GM12873 (cell line): ENCODE measurements at regions not wholly inside any gene's neighbourhood (a gene's known extent, or its start where the extent isn't known, plus 50 kb on each side); places are given as distances from the start of the nearest gene placed in this dataset.

Source experiments
- TF ChIP-seq, protein P1 (sequence below): IDR thresholded peaks from 2 replicates; pipeline ENCODE4 v1.5.1; 2012; ENCODE audit warnings: low read depth, mild to moderate bottlenecking, moderate library complexity, low read length, control low read depth; ENCODE audit not compliant: insufficient read depth; ENCODE audit errors: missing control alignments

DNA sequence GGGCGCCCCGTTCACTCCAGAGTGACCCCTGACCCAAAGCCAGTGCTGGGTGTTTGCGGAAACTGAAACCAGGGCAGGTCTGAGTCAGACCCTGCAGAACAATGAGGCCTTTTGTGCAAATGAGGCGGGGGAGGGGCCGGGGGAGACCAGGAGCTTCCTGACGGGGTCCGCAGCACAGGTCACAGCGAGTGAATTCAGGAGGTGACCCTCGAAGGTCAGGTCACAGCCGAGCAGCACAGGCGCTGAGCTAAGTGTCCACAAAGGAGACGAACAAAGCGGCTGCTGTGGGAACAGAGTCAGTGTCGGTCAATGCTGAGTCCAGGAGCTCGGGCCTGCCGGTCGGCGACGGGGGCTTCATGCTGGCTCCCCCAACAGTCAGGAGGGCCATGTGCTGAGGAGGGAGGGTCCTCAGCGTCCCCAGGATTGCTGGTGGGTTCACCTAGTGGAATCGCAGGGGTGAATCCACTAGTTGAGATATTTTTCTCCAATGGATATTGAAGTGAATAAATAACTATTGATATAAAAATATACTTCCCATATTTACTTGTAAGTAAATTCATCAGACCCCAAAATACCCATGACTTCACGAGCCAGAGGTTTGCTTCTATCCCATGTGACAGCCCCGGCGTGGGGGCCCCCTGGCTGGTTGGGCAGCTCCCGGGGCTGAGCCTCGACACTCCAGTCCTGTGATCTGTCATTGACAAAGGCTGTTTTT is 188.4 kb upstream of the SULF2 start:
- TF ChIP-seq, protein P1, sequence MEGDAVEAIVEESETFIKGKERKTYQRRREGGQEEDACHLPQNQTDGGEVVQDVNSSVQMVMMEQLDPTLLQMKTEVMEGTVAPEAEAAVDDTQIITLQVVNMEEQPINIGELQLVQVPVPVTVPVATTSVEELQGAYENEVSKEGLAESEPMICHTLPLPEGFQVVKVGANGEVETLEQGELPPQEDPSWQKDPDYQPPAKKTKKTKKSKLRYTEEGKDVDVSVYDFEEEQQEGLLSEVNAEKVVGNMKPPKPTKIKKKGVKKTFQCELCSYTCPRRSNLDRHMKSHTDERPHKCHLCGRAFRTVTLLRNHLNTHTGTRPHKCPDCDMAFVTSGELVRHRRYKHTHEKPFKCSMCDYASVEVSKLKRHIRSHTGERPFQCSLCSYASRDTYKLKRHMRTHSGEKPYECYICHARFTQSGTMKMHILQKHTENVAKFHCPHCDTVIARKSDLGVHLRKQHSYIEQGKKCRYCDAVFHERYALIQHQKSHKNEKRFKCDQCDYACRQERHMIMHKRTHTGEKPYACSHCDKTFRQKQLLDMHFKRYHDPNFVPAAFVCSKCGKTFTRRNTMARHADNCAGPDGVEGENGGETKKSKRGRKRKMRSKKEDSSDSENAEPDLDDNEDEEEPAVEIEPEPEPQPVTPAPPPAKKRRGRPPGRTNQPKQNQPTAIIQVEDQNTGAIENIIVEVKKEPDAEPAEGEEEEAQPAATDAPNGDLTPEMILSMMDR = no peak

GRCh38 chr20:47972916-47973309 is 187.6 kb upstream of the SULF2 start:
- TF ChIP-seq, protein P1 = no peak

GRCh38 chr20:47971058-47971791 is 185.9 kb upstream of the SULF2 start:
- TF ChIP-seq, protein P1 = no peak

DNA sequence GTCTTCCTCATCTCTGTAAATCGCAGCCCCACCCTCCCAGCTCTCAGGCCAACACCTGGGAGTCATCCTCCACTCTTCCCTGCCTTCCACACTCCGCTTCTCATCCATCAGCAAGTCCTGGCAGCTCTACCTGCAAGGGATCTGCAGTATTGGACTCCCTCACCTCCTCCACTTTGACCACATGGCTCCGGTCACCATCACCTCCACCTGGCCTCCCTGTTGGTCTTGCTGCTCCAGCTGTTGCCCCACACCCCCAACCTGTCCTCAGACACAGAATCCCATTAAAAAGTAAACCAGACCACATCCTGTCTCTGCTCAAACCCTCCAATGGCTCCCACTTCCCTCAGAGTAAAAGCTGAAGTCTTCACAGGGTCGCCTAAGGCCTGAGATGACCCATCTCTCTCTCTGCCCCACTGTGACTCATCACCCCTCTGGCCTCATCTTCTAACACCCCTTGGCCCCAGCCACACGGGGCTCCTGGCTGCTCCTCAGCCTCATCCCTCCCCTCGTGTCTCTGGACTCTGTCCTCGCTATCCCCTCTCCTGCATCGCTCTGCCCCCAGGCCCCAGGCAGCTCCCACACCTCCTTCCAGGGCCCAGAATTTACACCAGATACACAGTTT is 185.1 kb upstream of the SULF2 start:
- TF ChIP-seq, protein P1 = no peak

- TF ChIP-seq, protein P1 = no peak
These were observed 184.1 kb upstream of the SULF2 start for GRCh38 chr20:47969426-47969825.

DNA sequence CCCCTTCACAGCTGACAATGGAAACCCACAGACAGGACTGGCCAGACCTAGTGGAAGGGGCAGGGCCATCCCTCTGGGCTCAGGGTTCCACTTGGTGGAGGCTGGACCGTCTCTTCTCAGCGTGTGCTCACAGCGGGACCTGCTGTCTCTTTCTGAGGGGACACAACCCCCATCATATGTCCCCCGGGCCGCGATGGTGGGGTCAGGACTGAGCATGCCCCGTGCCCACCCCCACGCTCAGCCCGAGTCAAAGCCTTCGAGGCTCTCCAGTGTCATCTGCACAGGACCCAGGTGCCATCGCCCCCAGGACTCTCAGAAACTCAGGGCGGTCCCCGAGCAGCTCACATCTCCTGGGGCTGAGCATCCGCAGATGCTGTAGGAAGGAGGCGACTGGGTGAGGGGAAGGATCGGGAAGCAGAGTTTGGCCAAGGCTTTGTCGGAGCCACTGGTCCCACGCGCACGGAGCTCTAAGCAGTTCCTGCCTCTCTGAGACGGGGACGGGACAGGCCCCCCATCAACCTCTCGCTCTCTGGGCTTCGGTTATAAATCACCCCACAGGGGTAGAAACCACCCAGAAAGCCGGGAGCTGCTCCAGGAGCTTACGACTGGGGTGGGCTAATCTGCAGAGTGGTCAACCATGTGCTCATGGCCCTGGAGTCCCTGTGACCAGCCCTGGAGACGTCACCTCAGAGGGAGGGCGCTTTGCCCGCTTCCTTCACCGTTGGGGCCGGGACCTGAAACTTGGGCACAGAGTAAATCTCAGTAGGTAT is 183.4 kb upstream of the SULF2 start:
- TF ChIP-seq, protein P1 = no peak
